ENCODE measurements at regions not wholly inside any gene's neighbourhood (a gene's known extent, or its start where the extent isn't known, plus 50 kb on each side); places are given as distances from the start of the nearest gene placed in this dataset.

DNA sequence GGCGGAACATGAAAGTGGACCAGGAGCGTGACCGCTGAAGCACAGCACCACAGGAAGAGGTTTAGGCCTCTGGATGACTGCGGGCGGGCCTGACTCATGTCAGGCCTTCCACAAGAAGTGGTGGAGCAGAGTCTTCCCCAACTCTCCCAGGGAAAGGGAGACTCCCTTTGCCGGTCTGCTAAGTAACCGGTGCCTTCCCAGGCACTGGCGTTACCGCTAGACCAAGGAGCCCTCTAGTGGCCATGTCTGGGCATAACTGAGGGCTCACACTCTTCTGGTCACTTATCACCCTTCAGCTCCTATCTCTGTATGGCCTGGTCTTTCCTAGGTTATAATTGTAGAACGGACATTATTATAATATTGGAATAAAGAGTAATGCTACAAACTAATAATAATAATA, 1931.9 kb downstream of the TP53TG3F start:
- Histone ChIP-seq H3K36me3 (ENCODE audit: control insufficient read depth, insufficient read depth, low read length) (no peaks in the 10 kb centered on the region), H3K4me3 (ENCODE audit: low read depth, low read length) (no peak overlapping the region), H3K27me3 (ENCODE audit: control insufficient read depth, insufficient read depth, low read length) (no peaks in the 10 kb centered on the region)
- POLR2A ChIA-PET, result no interaction called here
- TF ChIP-seq, protein P1, sequence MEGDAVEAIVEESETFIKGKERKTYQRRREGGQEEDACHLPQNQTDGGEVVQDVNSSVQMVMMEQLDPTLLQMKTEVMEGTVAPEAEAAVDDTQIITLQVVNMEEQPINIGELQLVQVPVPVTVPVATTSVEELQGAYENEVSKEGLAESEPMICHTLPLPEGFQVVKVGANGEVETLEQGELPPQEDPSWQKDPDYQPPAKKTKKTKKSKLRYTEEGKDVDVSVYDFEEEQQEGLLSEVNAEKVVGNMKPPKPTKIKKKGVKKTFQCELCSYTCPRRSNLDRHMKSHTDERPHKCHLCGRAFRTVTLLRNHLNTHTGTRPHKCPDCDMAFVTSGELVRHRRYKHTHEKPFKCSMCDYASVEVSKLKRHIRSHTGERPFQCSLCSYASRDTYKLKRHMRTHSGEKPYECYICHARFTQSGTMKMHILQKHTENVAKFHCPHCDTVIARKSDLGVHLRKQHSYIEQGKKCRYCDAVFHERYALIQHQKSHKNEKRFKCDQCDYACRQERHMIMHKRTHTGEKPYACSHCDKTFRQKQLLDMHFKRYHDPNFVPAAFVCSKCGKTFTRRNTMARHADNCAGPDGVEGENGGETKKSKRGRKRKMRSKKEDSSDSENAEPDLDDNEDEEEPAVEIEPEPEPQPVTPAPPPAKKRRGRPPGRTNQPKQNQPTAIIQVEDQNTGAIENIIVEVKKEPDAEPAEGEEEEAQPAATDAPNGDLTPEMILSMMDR (IDR thresholded peaks at IDR 0.05; ENCODE audit: insufficient read depth, low read depth, low read length), result peak; percentile 37
- CTCF ChIA-PET, result no interaction called here
- no peak for DNase-seq (ENCODE audit: low read depth)

DNA sequence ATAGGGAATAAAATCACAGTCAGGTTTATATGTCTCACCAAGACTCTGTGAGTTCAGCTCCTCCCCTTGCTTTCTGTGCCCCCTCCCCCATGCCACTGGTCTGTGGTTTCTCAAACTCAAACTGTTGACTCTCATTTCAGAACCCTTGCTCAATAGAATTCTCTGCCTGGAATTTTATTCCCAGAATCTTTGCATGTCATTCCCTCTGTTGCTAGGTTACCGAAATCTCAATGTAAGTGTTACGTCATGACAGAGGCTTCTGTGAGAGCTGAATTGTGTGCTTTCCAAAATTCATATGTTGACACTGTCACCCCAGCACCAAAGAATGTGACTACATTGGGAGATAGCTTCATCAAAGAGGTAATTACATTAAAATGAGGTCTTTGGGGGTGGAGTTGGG, 1938.8 kb downstream of the TP53TG3F start:
- ChIA-PET POLR2A (no interaction called here), CTCF (no interaction called here)
- no peak for DNase-seq (ENCODE audit: low read depth)

DNA sequence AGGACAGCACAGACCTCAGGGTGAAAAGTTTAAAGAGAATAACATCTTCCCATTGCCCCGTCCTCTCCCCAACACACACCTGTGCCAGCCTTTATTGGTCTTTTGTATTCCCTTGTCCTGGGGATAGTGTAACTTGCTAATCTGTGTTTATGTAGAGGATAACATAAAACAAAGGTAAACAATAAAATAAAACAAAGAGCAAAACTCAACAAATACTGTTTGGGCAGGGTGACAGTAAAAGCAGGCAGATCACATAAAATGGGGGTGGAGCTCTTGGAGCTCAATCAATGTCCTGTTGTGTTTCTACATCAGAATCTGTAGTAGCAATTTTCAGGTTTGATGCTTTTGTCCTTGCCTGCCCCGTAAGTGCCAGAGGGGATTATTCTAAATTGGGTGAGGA, 1939.7 kb downstream of the TP53TG3F start:
- ChIA-PET CTCF (no interaction called here), POLR2A (no interaction called here)

More for the DNA sequence above, 1938.8 kb downstream of the TP53TG3F start:
- no peaks in the 10 kb centered on the region for H3K36me3 ChIP-seq (ENCODE audit: control insufficient read depth, insufficient read depth, low read length)
- H3K4me3 ChIP-seq (ENCODE audit: low read depth, low read length), result no peak overlapping the region
- H3K27me3 ChIP-seq (ENCODE audit: control insufficient read depth, insufficient read depth, low read length), result no peaks in the 10 kb centered on the region
- TF ChIP-seq, protein P1 (IDR thresholded peaks at IDR 0.05; ENCODE audit: insufficient read depth, low read depth, low read length), result no peak

DNA sequence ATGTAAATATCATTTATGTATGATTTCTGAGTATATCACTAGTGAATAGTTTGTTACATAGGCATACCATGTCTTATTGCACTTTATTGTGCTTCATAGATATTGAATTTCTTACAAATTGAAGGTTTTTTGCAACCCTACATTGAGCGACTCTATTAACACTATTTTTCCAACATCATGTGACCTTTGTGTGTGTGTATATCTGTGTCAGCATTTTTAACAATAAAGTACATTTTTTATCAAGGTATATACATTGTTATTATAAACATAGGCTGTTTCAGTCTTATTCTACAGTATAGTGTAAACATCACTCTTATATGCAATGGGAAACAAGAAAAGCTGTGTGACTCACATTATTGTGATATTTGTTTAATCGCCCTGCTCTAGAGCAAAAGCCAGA, 1944.9 kb downstream of the TP53TG3F start:
- CTCF ChIA-PET, result no interaction called here

More for the DNA sequence above, 1939.7 kb downstream of the TP53TG3F start:
- TF ChIP-seq, protein P1 (IDR thresholded peaks at IDR 0.05; ENCODE audit: insufficient read depth, low read depth, low read length), result no peak
- Histone ChIP-seq H3K4me3 (ENCODE audit: low read depth, low read length) (no peak overlapping the region), H3K27me3 (ENCODE audit: control insufficient read depth, insufficient read depth, low read length) (no peaks in the 10 kb centered on the region), H3K36me3 (ENCODE audit: control insufficient read depth, insufficient read depth, low read length) (no peaks in the 10 kb centered on the region)
- no peak for DNase-seq (ENCODE audit: low read depth)

DNA sequence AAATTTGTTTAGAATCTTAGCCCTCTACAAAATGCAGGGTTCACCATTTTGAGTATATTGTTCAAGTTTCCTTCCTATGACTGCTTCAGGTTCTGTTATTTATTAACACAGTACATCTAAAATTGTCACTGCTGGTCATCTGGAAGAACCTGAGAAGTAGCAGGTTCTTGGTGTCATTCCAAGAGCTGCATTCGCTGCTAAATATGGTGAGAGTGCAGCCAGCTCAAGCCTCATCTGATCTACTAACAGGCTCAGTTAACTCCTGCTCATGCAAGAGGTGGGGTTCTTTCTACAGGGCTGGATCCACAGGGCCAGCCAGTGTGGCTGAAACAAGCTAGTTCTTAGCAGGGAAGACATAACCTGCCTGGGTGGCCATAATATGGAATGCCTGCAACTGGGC, 1946.1 kb downstream of the TP53TG3F start:
- Histone ChIP-seq H3K4me3 (ENCODE audit: low read depth, low read length) (no peak overlapping the region), H3K36me3 (ENCODE audit: control insufficient read depth, insufficient read depth, low read length) (no peaks in the 10 kb centered on the region), H3K27me3 (ENCODE audit: control insufficient read depth, insufficient read depth, low read length) (no peaks in the 10 kb centered on the region)
- ChIA-PET POLR2A (no interaction called here), CTCF (no interaction called here)
- DNase-seq (ENCODE audit: low read depth), result no peak
- TF ChIP-seq, protein P1 (IDR thresholded peaks at IDR 0.05; ENCODE audit: insufficient read depth, low read depth, low read length), result no peak

More for the DNA sequence above, 1944.9 kb downstream of the TP53TG3F start:
- no peaks in the 10 kb centered on the region for H3K27me3 ChIP-seq (ENCODE audit: control insufficient read depth, insufficient read depth, low read length)
- no peak for DNase-seq (ENCODE audit: low read depth)
- no peak overlapping the region for H3K4me3 ChIP-seq (ENCODE audit: low read depth, low read length)
- POLR2A ChIA-PET, result no interaction called here
- TF ChIP-seq, protein P1 (IDR thresholded peaks at IDR 0.05; ENCODE audit: insufficient read depth, low read depth, low read length), result no peak
- no peaks in the 10 kb centered on the region for H3K36me3 ChIP-seq (ENCODE audit: control insufficient read depth, insufficient read depth, low read length)
